Mucosa of rectum (tissue), 2 donors: ENCODE measurements at regions not wholly inside any gene's neighbourhood (a gene's known extent, or its start where the extent isn't known, plus 50 kb on each side); places are given as distances from the start of the nearest gene placed in this dataset.
"Not testable (repeated sequence)": the region's sequence is repeated elsewhere in the genome, so short reads cannot be mapped to it uniquely, and the experiment has no call there.

Source experiments
- H3K27ac ChIP-seq, 2 donors: one replicate each; pipeline ENCODE4 v1.7.0; 2013; ENCODE audit warnings: inconsistent platforms in 2 of 2, low read depth in 2 of 2, low read length in 2 of 2
- H3K27me3 ChIP-seq, 2 donors: one replicate each; pipeline ENCODE4 v1.7.0; 2013; ENCODE audit warnings: low read length in 2 of 2; ENCODE audit not compliant: control insufficient read depth in 2 of 2, insufficient read depth in 2 of 2
- H3K36me3 ChIP-seq, 2 donors: one replicate each; pipeline ENCODE4 v1.7.0; 2013; ENCODE audit warnings: low read length in 2 of 2; ENCODE audit not compliant: control insufficient read depth in 2 of 2, insufficient read depth in 2 of 2
- H3K4me1 ChIP-seq, 2 donors: one replicate each; pipeline ENCODE4 v1.7.0; 2013; ENCODE audit warnings: low read length in 2 of 2, mild to moderate bottlenecking in 1 of 2; ENCODE audit not compliant: control insufficient read depth in 2 of 2, insufficient read depth in 2 of 2
- H3K4me3 ChIP-seq, 2 donors: one replicate each; pipeline ENCODE4 v1.7.0; 2013; ENCODE audit warnings: low read length in 2 of 2
- H3K9ac ChIP-seq, 2 donors: one replicate each; pipeline ENCODE4 v1.7.0; 2013; ENCODE audit warnings: low read length in 2 of 2, low read depth in 1 of 2, mild to moderate bottlenecking in 1 of 2
- H3K9me3 ChIP-seq, 2 donors: one replicate each; pipeline ENCODE4 v1.7.0; 2013; ENCODE audit warnings: low read length in 2 of 2; ENCODE audit not compliant: control insufficient read depth in 2 of 2
- donor health status: healthy.
- donor health status: Normal muscosa, but diverticular disease.

DNA sequence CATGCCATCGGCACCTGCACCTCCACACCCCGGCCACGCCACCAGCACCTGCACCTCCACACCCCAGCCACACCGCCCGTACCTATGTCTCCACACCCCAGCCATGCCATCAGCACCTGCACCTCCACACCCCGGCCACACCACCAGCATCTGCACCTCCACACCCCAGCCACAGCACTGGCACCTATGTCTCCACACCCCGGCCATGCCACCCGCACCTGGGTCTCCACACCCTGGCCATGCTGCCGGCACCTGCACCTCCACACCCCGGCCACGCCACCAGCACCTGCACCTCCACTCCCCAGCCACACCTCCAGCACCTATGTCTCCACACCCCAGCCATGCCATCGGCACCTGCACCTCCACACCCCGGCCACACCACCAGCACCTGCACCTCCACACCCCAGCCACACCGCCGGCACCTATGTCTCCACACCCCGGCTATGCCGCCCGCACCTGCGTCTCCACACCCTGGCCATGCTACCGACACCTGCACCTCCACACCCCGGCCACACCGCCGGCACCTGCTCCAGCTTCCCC lies 390.3 kb upstream of the MYT1L start:
- Histone ChIP-seq H3K36me3 (no peaks in the 10 kb centered on the region), H3K27ac (no peak overlapping the region), H3K27me3 (peaks cover 0 to 3% of the 10 kb centered on the region in 2 donors), H3K9ac (no peak overlapping the region), H3K4me1 (no peaks in the 10 kb centered on the region), H3K9me3 (peaks cover 0 to 2% of the 10 kb centered on the region in 2 donors), H3K4me3 (no peak overlapping the region)

GRCh38 chr2:2720806-2721205 lies 389.7 kb upstream of the MYT1L start:
- H3K4me3 ChIP-seq, H3K4me1 ChIP-seq, H3K27me3 ChIP-seq, H3K36me3 ChIP-seq, H3K9ac ChIP-seq, H3K27ac ChIP-seq, H3K9me3 ChIP-seq: not testable (repeated sequence)

DNA sequence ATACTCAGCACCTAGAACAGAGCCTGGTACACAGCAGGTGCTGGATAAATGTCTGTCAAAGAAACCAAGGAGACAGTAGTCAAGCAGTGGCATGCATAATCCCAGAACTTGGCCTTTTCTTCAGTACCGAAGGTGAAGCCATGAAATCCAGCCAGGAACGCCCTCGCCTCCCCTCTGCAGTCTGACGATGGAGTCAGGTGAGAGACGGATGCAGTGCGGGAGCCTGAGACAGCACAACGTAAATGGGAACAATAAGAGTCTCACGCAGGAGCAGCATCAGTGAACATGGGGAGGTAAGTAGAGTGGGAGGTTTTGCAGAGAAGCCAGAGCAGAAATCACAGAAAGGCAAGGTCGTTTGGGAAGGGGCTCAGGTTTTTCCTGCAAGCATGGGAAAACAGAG lies 389.3 kb upstream of the MYT1L start:
- Histone ChIP-seq H3K9me3 (peaks cover 0 to 2% of the 10 kb centered on the region in 2 donors), H3K36me3 (no peaks in the 10 kb centered on the region), H3K9ac (no peak overlapping the region), H3K4me3 (no peak overlapping the region), H3K27me3 (peaks cover 0 to 2% of the 10 kb centered on the region in 2 donors), H3K4me1 (no peaks in the 10 kb centered on the region), H3K27ac (no peak overlapping the region)

- Histone ChIP-seq H3K4me3 (no peak overlapping the region), H3K36me3 (no peaks in the 10 kb centered on the region), H3K4me1 (no peaks in the 10 kb centered on the region)
Observed at GRCh38 chr2:2719781-2720180, 388.7 kb upstream of the MYT1L start.

DNA sequence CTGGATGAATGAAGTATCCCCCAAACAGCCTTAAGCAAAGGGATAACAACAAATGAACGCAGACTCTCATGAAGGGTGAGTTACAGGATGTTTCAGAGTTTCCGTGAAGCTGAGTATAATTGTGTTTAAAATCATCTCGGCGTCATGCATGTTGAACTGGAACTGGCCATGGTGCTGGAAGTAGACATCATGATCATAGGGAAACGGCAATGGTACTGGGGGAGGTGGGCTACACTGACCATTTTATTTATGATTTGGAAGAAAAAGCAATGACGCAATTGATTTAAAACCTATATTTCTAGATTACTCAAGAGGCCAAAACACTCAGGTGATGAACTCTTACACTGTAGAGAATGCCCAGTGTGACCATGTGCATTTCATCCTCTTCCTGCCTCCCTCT lies 387.9 kb upstream of the MYT1L start:
- Histone ChIP-seq H3K27me3 (no peaks in the 10 kb centered on the region), H3K4me1 (no peaks in the 10 kb centered on the region), H3K36me3 (no peaks in the 10 kb centered on the region), H3K27ac (no peak overlapping the region), H3K9me3 (peaks cover 0 to 2% of the 10 kb centered on the region in 2 donors), H3K4me3 (no peak overlapping the region), H3K9ac (no peak overlapping the region)

More at GRCh38 chr2:2719781-2720180, 388.7 kb upstream of the MYT1L start:
- Histone ChIP-seq H3K9me3 (peaks cover 0 to 2% of the 10 kb centered on the region in 2 donors), H3K9ac (no peak overlapping the region), H3K27me3 (no peaks in the 10 kb centered on the region), H3K27ac (no peak overlapping the region)

DNA sequence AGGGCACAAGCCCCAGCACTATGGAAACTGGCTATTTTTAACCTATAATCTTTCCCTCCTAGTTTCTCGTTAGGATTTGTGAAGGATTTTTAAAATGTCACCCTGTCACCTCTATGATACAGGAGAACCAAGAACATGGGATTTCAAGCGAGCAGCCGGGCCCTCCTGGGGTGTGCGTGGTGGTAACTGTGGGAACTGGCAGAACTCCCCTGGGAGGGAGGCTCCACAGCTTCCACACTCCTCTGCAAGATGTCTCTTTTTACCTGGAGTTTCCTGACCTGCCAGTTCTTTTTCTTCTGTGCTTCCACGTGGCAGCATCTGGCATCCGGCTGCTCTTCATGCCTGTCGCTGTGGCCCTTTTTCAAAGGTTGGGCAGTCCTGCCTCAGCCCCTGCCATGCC lies 386.3 kb upstream of the MYT1L start:
- Histone ChIP-seq H3K9ac (no peak overlapping the region), H3K36me3 (no peaks in the 10 kb centered on the region), H3K4me3 (no peak overlapping the region), H3K27ac (no peak overlapping the region), H3K4me1 (no peaks in the 10 kb centered on the region), H3K27me3 (no peaks in the 10 kb centered on the region), H3K9me3 (no peaks in the 10 kb centered on the region)

DNA sequence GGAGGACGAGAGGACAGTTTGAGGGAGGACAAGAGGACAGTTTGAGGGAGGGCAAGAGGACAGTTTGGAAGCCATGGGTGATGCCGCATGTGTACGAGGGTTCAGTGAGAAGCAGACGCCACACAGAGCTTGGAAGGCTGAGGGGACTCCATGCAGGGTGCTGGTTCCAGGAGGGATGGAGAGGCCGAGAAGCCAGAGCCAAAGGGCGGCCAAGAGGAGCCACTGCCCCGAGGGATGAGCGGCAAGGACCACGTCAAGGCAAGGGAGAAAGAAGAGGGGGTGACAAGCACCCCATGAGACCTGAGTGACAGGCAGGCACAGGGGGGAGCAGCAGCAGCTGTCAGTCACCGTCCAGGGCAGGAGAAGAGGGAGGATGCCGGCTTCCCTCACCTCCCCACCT lies 385.7 kb upstream of the MYT1L start:
- Histone ChIP-seq H3K9ac (no peak overlapping the region), H3K27me3 (no peaks in the 10 kb centered on the region), H3K27ac (no peak overlapping the region), H3K4me1 (no peaks in the 10 kb centered on the region), H3K4me3 (no peak overlapping the region), H3K36me3 (no peaks in the 10 kb centered on the region), H3K9me3 (no peaks in the 10 kb centered on the region)

DNA sequence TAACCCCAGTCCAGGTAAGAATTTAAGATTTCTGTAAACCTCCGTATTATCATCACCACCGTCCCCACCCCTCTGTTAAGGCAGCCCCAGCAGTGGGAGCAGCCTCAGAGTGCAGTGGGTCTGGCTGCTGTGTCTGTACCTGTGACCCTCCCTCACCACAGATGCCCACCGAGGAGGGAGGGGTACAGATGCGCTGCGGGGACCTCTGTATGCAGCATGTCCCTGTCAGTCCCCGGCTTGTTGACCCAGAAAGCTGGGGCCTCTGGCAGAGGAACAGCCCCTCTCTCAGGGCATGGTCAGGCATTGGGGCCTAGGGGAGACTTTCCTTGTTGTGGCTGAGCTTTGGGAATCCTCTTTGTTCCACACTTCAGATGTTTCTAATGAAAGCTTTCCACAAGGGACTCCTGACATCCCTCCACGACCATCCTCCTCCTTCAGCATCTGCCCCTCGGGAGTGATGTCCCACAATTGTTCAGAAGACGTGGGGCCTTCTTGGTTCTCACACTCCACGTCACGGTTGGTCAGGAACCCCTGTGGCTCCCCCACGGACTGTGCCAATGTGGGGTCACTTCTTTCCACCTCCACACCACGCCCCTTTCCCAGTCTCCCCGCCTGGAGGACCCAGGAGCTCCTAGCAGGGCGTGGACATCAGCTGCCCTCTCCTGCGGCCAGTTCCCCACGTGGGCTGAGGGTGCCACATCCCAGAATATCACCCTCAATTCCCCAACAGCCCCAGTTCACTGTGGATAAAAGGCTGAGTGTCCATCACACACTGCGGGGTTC lies 384.2 kb upstream of the MYT1L start:
- no peak overlapping the region for H3K9ac ChIP-seq
- H3K4me3 ChIP-seq, result no peak overlapping the region
- no peaks in the 10 kb centered on the region for H3K9me3 ChIP-seq
- H3K27me3 ChIP-seq, result no peaks in the 10 kb centered on the region
- H3K27ac ChIP-seq, result no peak overlapping the region
- H3K4me1 ChIP-seq, result no peaks in the 10 kb centered on the region
- no peaks in the 10 kb centered on the region for H3K36me3 ChIP-seq

GRCh38 chr2:2714408-2714807 lies 383.3 kb upstream of the MYT1L start:
- H3K9me3 ChIP-seq, result no peaks in the 10 kb centered on the region
- no peaks in the 10 kb centered on the region for H3K36me3 ChIP-seq
- no peak overlapping the region for H3K9ac ChIP-seq
- no peaks in the 10 kb centered on the region for H3K27me3 ChIP-seq
- no peaks in the 10 kb centered on the region for H3K4me1 ChIP-seq
- H3K27ac ChIP-seq, result no peak overlapping the region
- no peak overlapping the region for H3K4me3 ChIP-seq

- Histone ChIP-seq H3K4me1 (no peaks in the 10 kb centered on the region), H3K27ac (no peak overlapping the region), H3K9me3 (no peaks in the 10 kb centered on the region), H3K27me3 (no peaks in the 10 kb centered on the region), H3K36me3 (no peaks in the 10 kb centered on the region), H3K4me3 (no peak overlapping the region), H3K9ac (no peak overlapping the region)
Observed at GRCh38 chr2:2709431-2709770, 378.3 kb upstream of the MYT1L start.
